HCT116 (cell line): ENCODE measurements at regions not wholly inside any gene's neighbourhood (a gene's known extent, or its start where the extent isn't known, plus 50 kb on each side); places are given as distances from the start of the nearest gene placed in this dataset.

Experiments used
- RAD21 ChIP-seq: IDR thresholded peaks from 2 replicates; pipeline ENCODE4 v1.6.1; 2012; ENCODE audit warnings: low read depth, mild to moderate bottlenecking
- TF ChIP-seq, protein P1 (sequence below), 3 experiments: fragments of 200-600 bp in 1 of 3; sonication (generic) in 1 of 3; IDR thresholded peaks in 2 of 3; conservative IDR thresholded peaks in 1 of 3; 2 replicates each; pipeline ENCODE4 v1.5.1; 2012 to 2017; ENCODE audit warnings: low read depth in 2 of 3, low read length in 2 of 3, antibody characterized with exemption in 1 of 3, borderline replicate concordance in 1 of 3, control low read depth in 1 of 3, mild to moderate bottlenecking in 1 of 3, mixed read lengths in 1 of 3, mixed run types in 1 of 3, moderate library complexity in 1 of 3; ENCODE audit not compliant: insufficient read depth in 1 of 3
- TF ChIP-seq, protein P2 (sequence below): IDR thresholded peaks from 2 replicates; pipeline ENCODE4 v1.6.1; 2011; ENCODE audit warnings: mild to moderate bottlenecking, low read length, moderate library complexity; ENCODE audit not compliant: insufficient replicate concordance; ENCODE audit errors: extremely low read depth
- TF ChIP-seq, protein P3 (sequence below): IDR thresholded peaks from 2 replicates; pipeline ENCODE4 v1.6.1; 2012; ENCODE audit warnings: low read depth

DNA sequence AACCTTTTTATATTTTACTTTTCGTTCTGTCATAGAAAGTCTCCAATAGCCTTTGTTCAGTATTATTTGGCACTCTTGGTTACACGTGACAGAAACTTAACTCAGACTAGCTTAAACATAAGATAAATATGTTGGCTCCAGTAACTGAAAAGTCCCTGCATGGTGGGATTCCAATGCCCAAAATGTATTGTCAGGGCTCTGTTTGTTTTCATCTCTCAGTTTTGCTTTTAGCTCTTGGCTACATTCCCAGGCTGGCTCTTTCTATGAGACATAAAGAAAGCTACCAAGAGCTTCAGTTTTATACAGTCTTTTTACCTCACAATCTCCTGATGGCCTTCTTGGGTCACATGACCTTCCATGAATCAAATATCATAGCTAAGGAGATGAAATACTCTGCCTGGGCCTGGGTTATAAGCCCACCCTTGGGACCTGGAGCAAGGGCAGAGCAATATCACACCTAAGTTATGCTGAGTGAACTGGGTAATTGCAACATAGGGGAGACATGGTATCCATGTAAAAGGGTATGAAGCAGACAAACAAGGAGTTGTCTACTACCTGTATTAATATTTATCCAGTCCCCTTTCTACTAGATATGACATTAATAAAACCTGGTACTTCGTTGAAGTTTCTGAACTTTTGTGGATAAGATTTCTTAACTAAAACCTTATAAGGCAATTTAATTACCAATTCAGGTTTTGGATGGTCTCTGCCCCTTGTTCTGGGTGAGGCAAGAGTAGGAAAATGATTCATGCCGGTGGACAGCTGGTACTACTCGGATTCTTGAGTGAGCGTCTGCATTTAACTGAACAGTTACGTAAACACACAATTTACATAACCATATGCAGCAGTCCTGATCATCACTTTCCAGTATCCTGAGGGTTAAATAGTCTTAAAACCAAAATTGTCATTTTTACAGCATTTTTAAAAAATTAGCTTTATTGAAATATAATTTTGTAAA, 442.3 kb downstream of the GPATCH2 start (continued):
- TF ChIP-seq, protein P1, sequence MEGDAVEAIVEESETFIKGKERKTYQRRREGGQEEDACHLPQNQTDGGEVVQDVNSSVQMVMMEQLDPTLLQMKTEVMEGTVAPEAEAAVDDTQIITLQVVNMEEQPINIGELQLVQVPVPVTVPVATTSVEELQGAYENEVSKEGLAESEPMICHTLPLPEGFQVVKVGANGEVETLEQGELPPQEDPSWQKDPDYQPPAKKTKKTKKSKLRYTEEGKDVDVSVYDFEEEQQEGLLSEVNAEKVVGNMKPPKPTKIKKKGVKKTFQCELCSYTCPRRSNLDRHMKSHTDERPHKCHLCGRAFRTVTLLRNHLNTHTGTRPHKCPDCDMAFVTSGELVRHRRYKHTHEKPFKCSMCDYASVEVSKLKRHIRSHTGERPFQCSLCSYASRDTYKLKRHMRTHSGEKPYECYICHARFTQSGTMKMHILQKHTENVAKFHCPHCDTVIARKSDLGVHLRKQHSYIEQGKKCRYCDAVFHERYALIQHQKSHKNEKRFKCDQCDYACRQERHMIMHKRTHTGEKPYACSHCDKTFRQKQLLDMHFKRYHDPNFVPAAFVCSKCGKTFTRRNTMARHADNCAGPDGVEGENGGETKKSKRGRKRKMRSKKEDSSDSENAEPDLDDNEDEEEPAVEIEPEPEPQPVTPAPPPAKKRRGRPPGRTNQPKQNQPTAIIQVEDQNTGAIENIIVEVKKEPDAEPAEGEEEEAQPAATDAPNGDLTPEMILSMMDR (IDR thresholded peaks at IDR 0.05 in 2 of 3, conservative IDR thresholded peaks at IDR 0.05 in 1 of 3; ENCODE audit: borderline replicate concordance in 1 of 3, insufficient read depth in 1 of 3, low read depth in 2 of 3, low read length in 2 of 3), result no peak
- TF ChIP-seq, protein P2, sequence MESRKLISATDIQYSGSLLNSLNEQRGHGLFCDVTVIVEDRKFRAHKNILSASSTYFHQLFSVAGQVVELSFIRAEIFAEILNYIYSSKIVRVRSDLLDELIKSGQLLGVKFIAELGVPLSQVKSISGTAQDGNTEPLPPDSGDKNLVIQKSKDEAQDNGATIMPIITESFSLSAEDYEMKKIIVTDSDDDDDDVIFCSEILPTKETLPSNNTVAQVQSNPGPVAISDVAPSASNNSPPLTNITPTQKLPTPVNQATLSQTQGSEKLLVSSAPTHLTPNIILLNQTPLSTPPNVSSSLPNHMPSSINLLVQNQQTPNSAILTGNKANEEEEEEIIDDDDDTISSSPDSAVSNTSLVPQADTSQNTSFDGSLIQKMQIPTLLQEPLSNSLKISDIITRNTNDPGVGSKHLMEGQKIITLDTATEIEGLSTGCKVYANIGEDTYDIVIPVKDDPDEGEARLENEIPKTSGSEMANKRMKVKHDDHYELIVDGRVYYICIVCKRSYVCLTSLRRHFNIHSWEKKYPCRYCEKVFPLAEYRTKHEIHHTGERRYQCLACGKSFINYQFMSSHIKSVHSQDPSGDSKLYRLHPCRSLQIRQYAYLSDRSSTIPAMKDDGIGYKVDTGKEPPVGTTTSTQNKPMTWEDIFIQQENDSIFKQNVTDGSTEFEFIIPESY, result no peak
- TF ChIP-seq, protein P3, sequence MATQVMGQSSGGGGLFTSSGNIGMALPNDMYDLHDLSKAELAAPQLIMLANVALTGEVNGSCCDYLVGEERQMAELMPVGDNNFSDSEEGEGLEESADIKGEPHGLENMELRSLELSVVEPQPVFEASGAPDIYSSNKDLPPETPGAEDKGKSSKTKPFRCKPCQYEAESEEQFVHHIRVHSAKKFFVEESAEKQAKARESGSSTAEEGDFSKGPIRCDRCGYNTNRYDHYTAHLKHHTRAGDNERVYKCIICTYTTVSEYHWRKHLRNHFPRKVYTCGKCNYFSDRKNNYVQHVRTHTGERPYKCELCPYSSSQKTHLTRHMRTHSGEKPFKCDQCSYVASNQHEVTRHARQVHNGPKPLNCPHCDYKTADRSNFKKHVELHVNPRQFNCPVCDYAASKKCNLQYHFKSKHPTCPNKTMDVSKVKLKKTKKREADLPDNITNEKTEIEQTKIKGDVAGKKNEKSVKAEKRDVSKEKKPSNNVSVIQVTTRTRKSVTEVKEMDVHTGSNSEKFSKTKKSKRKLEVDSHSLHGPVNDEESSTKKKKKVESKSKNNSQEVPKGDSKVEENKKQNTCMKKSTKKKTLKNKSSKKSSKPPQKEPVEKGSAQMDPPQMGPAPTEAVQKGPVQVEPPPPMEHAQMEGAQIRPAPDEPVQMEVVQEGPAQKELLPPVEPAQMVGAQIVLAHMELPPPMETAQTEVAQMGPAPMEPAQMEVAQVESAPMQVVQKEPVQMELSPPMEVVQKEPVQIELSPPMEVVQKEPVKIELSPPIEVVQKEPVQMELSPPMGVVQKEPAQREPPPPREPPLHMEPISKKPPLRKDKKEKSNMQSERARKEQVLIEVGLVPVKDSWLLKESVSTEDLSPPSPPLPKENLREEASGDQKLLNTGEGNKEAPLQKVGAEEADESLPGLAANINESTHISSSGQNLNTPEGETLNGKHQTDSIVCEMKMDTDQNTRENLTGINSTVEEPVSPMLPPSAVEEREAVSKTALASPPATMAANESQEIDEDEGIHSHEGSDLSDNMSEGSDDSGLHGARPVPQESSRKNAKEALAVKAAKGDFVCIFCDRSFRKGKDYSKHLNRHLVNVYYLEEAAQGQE, result no peak
- TF ChIP-seq RAD21, result no peak
